Progenitor cell of endocrine pancreas (in vitro differentiated cells): ENCODE measurements at regions not wholly inside any gene's neighbourhood (a gene's known extent, or its start where the extent isn't known, plus 50 kb on each side); places are given as distances from the start of the nearest gene placed in this dataset.

Source experiments
- DNase-seq: peaks from one replicate; pipeline ENCODE4 v3.0.0; 2021; ENCODE audit warnings: low spot score; ENCODE audit not compliant: unreplicated experiment
- H3K27ac Mint-ChIP-seq: 2 replicates; pipeline ENCODE4 v1.8.0; 2021; ENCODE audit warnings: mild to moderate bottlenecking, moderate library complexity, mixed read lengths
- H3K27me3 Mint-ChIP-seq: 2 replicates; pipeline ENCODE4 v1.8.0; 2021; ENCODE audit warnings: mixed read lengths
- H3K36me3 Mint-ChIP-seq: 2 replicates; pipeline ENCODE4 v1.8.0; 2022; ENCODE audit warnings: mixed read lengths; ENCODE audit not compliant: insufficient read depth
- H3K4me1 Mint-ChIP-seq: 2 replicates; pipeline ENCODE4 v1.8.0; 2021; ENCODE audit warnings: low read depth, mixed read lengths
- H3K4me3 Mint-ChIP-seq: 2 replicates; pipeline ENCODE4 v1.8.0; 2021; ENCODE audit warnings: low read depth, mild to moderate bottlenecking, moderate library complexity, mixed read lengths
- H3K9me3 Mint-ChIP-seq: 2 replicates; pipeline ENCODE4 v1.8.0; 2021; ENCODE audit warnings: low read depth, mixed read lengths
- TF ChIP-seq, protein P1 (sequence below): fragments of 200-600 bp; sonication (generic); IDR thresholded peaks from one replicate; pipeline ENCODE4 v1.5.0; 2021; ENCODE audit warnings: antibody characterized with exemption, mild to moderate bottlenecking; ENCODE audit not compliant: unreplicated experiment

GRCh38 chr4:54505996-54506395, 151.8 kb upstream of the KIT start:
- Mint-ChIP-seq H3K36me3 (no peaks in the 10 kb centered on the region), H3K27ac (no peak overlapping the region), H3K4me1 (no peaks in the 10 kb centered on the region), H3K9me3 (peaks cover 5% of the 10 kb centered on the region), H3K4me3 (no peak overlapping the region), H3K27me3 (no peaks in the 10 kb centered on the region)
- DNase-seq = no peak
- TF ChIP-seq, protein P1, sequence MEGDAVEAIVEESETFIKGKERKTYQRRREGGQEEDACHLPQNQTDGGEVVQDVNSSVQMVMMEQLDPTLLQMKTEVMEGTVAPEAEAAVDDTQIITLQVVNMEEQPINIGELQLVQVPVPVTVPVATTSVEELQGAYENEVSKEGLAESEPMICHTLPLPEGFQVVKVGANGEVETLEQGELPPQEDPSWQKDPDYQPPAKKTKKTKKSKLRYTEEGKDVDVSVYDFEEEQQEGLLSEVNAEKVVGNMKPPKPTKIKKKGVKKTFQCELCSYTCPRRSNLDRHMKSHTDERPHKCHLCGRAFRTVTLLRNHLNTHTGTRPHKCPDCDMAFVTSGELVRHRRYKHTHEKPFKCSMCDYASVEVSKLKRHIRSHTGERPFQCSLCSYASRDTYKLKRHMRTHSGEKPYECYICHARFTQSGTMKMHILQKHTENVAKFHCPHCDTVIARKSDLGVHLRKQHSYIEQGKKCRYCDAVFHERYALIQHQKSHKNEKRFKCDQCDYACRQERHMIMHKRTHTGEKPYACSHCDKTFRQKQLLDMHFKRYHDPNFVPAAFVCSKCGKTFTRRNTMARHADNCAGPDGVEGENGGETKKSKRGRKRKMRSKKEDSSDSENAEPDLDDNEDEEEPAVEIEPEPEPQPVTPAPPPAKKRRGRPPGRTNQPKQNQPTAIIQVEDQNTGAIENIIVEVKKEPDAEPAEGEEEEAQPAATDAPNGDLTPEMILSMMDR = no peak

DNA sequence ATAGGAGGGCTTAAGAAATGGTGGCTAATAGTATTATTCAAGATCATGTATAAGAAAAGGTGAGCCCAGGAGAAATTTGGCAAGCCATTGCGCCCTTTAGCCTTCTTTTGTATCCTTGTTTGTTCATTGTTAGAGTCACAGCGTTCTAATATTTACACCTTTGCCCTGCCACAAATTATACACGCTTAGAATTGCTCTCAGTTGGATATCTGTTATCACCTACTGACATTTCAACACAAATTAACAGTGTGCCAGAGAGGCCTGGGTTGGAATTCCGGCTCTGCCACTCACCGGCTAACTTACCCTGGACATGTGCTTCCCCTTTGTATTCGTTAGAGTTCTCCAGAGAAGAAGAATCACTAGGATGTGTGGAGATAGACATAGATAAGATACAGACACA, 148.7 kb upstream of the KIT start:
- no peak overlapping the region for H3K27ac Mint-ChIP-seq
- peaks cover 6% of the 10 kb centered on the region for H3K4me1 Mint-ChIP-seq
- H3K36me3 Mint-ChIP-seq = no peaks in the 10 kb centered on the region
- DNase-seq = no peak
- peaks cover 5% of the 10 kb centered on the region for H3K9me3 Mint-ChIP-seq
- no peaks in the 10 kb centered on the region for H3K27me3 Mint-ChIP-seq
- TF ChIP-seq, protein P1 = no peak
- H3K4me3 Mint-ChIP-seq = no peak overlapping the region

- Mint-ChIP-seq H3K36me3 (no peaks in the 10 kb centered on the region), H3K27me3 (no peaks in the 10 kb centered on the region), H3K9me3 (no peaks in the 10 kb centered on the region), H3K4me1 (peaks cover 8% of the 10 kb centered on the region), H3K4me3 (no peak overlapping the region), H3K27ac (no peak overlapping the region)
- no peak for DNase-seq
- TF ChIP-seq, protein P1 = no peak
Observed at GRCh38 chr4:54513204-54513603, 144.6 kb upstream of the KIT start.

- no peaks in the 10 kb centered on the region for H3K36me3 Mint-ChIP-seq
- TF ChIP-seq, protein P1 = no peak
- no peaks in the 10 kb centered on the region for H3K27me3 Mint-ChIP-seq
- H3K9me3 Mint-ChIP-seq = no peaks in the 10 kb centered on the region
- DNase-seq = no peak
- no peak overlapping the region for H3K4me3 Mint-ChIP-seq
- H3K4me1 Mint-ChIP-seq = peaks cover 8% of the 10 kb centered on the region
- no peak overlapping the region for H3K27ac Mint-ChIP-seq
Observed at GRCh38 chr4:54513741-54514140, 144.0 kb upstream of the KIT start.

- H3K9me3 Mint-ChIP-seq = no peaks in the 10 kb centered on the region
- H3K36me3 Mint-ChIP-seq = no peaks in the 10 kb centered on the region
- no peak overlapping the region for H3K27ac Mint-ChIP-seq
Observed at GRCh38 chr4:54516556-54517215, 141.1 kb upstream of the KIT start.

More at GRCh38 chr4:54516556-54517215, 141.1 kb upstream of the KIT start:
- Mint-ChIP-seq H3K4me3 (no peak overlapping the region), H3K4me1 (peaks cover 7% of the 10 kb centered on the region), H3K27me3 (no peaks in the 10 kb centered on the region)
- no peak for DNase-seq
- TF ChIP-seq, protein P1 = no peak
